ENCODE measurements at regions not wholly inside any gene's neighbourhood (a gene's known extent, or its start where the extent isn't known, plus 50 kb on each side); places are given as distances from the start of the nearest gene placed in this dataset.

GRCh38 chr1:38476111-38476849 is 383.3 kb downstream of the RRAGC start:
- Histone ChIP-seq H3K27me3 (ENCODE audit: insufficient read depth) (peaks cover 23% of the 10 kb centered on the region), H3K27ac (ENCODE audit: low read depth) (no peak overlapping the region), H3F3A (replicated peaks; ENCODE audit: low read depth) (0 out of 2 replicates have a peak, but pooled peaks cover 7% of the 10 kb centered on the region), H3K4me2 (peak overlapping the region; percentile 91), H2AFZ (peak overlapping the region; percentile 94), H3K4me1 (ENCODE audit: insufficient read depth) (peaks cover 18% of the 10 kb centered on the region), H3K4me3 (peak overlapping the region; percentile 67), H4K20me1 (replicated peaks; ENCODE audit: insufficient read depth) (no peaks in the 10 kb centered on the region), H3K9me2 (ENCODE audit: insufficient read depth) (no peaks in the 10 kb centered on the region), H3K79me2 (replicated peaks; ENCODE audit: insufficient read depth) (no peaks in the 10 kb centered on the region), H3K36me3 (ENCODE audit: insufficient read depth) (peaks cover 4% of the 10 kb centered on the region; the same call in 1 of the 2 replicates)
- peaks cover 27% of the 10 kb centered on the region for H3K4me1 Mint-ChIP-seq
- H3K27ac Mint-ChIP-seq, result peak overlapping the region; percentile 60; the same call in 1 of the 2 replicates
- H3K27me3 Mint-ChIP-seq (ENCODE audit: insufficient read depth, low read depth, poor library complexity), result peaks cover 16% of the 10 kb centered on the region
- DNase-seq (ENCODE audit: low spot score), result peak; percentile 75
- peak; percentile 81 for ATAC-seq
- H3K4me3 Mint-ChIP-seq, result peak overlapping the region; percentile 74
- peaks cover 16% of the 10 kb centered on the region for H3K36me3 Mint-ChIP-seq (ENCODE audit: low read depth)
- peaks cover 20% of the 10 kb centered on the region for H3K9me3 Mint-ChIP-seq
- TF ChIP-seq POLR2AphosphoS5 (IDR thresholded peaks at IDR 0.05; ENCODE audit: low read depth) (0 out of 2 replicates have a peak, but pooled peaks have one; percentile 8), CREB1 (CRISPR knock-in tag; IDR thresholded peaks at IDR 0.05; ENCODE audit: low read depth) (no peak)

- no peak overlapping the region for H3K27ac ChIP-seq (ENCODE audit: low read depth)
- H3K4me2 ChIP-seq, result peak overlapping the region; percentile 91
- H3K27me3 ChIP-seq (ENCODE audit: insufficient read depth), result peaks cover 23% of the 10 kb centered on the region
- H3K4me3 Mint-ChIP-seq, result peak overlapping the region; percentile 74
- H3K4me1 Mint-ChIP-seq, result peaks cover 27% of the 10 kb centered on the region
- peak overlapping the region; percentile 67 for H3K4me3 ChIP-seq
- peaks cover 20% of the 10 kb centered on the region for H3K9me3 Mint-ChIP-seq
- H3K9me2 ChIP-seq (ENCODE audit: insufficient read depth), result no peaks in the 10 kb centered on the region
- peak; percentile 24 for ATAC-seq
- H3K36me3 ChIP-seq (ENCODE audit: insufficient read depth), result peaks cover 4% of the 10 kb centered on the region; the same call in 1 of the 2 replicates
- H3K36me3 Mint-ChIP-seq (ENCODE audit: low read depth), result peaks cover 14% of the 10 kb centered on the region
- peak overlapping the region; percentile 94 for H2AFZ ChIP-seq
- H3K27me3 Mint-ChIP-seq (ENCODE audit: insufficient read depth, low read depth, poor library complexity), result peaks cover 16% of the 10 kb centered on the region
- no peak overlapping the region for H3K27ac Mint-ChIP-seq
- DNase-seq (ENCODE audit: low spot score), result peak; percentile 41
- peaks cover 18% of the 10 kb centered on the region for H3K4me1 ChIP-seq (ENCODE audit: insufficient read depth)
- H4K20me1 ChIP-seq (replicated peaks; ENCODE audit: insufficient read depth), result no peaks in the 10 kb centered on the region
- no peaks in the 10 kb centered on the region for H3K79me2 ChIP-seq (replicated peaks; ENCODE audit: insufficient read depth)
- H3F3A ChIP-seq (replicated peaks; ENCODE audit: low read depth), result 0 out of 2 replicates have a peak, but pooled peaks cover 7% of the 10 kb centered on the region
- TF ChIP-seq CREB1 (CRISPR knock-in tag; IDR thresholded peaks at IDR 0.05; ENCODE audit: low read depth) (no peak), EZH2phosphoT487 (IDR thresholded peaks at IDR 0.05; ENCODE audit: unreplicated experiment) (no peak), JUNB (IDR thresholded peaks at IDR 0.05; ENCODE audit: unreplicated experiment) (no peak), ZNF462 (CRISPR knock-in tag; IDR thresholded peaks at IDR 0.05) (no peak), ZNF331 (CRISPR knock-in tag; IDR thresholded peaks at IDR 0.05; ENCODE audit: low read depth) (no peak), ZNF114 (CRISPR knock-in tag; IDR thresholded peaks at IDR 0.05) (no peak), CTCF (conservative IDR thresholded peaks at IDR 0.05; ENCODE audit: low read depth in 2 of 2) (no peak), POLR2AphosphoS5 (IDR thresholded peaks at IDR 0.05; ENCODE audit: low read depth) (no peak), REST (IDR thresholded peaks at IDR 0.05; ENCODE audit: unreplicated experiment) (no peak)
Measured at GRCh38 chr1:38475624-38476005, 384.0 kb downstream of the RRAGC start.

All from GM23338 (cell line).